Vagina (tissue), 2 donors: ENCODE measurements at regions not wholly inside any gene's neighbourhood (a gene's known extent, or its start where the extent isn't known, plus 50 kb on each side); places are given as distances from the start of the nearest gene placed in this dataset.

Experiments
- POLR2A ChIP-seq, 2 donors: fragments of 450-650 bp; IDR thresholded peaks; one replicate each; pipeline ENCODE4 v1.6.1; 2017; ENCODE audit warnings: antibody characterized with exemption in 2 of 2, mild to moderate bottlenecking in 2 of 2, moderate library complexity in 2 of 2
- TF ChIP-seq, protein P1 (sequence below), 3 experiments: fragments of 450-650 bp in 2 of 3; fragments of 200-600 bp in 1 of 3; sonication (generic) in 1 of 3; IDR thresholded peaks; one replicate each; pipeline ENCODE4 v1.5.1; 2017 to 2019; ENCODE audit warnings: antibody characterized with exemption in 3 of 3, mild to moderate bottlenecking in 2 of 3, moderate library complexity in 2 of 3

DNA sequence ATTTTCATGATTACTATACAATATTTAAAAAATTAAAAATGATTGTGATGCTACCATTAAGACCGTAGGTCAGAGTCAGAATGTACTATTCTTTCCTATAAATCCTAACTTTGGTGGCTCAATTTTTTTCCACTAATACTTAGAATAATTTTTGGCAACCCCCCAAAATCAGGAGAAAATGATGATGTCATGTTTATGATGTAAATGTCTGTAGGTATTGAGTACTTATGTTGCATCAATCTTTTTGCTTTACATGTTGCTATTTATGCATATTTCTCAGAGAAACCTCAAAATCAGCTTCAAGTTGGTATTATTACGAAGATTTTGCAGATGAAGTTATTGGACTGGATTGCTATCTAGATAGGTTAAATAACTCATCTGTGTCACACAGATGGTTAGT, 371.2 kb downstream of the ADGRL2 start:
- TF ChIP-seq, protein P1, sequence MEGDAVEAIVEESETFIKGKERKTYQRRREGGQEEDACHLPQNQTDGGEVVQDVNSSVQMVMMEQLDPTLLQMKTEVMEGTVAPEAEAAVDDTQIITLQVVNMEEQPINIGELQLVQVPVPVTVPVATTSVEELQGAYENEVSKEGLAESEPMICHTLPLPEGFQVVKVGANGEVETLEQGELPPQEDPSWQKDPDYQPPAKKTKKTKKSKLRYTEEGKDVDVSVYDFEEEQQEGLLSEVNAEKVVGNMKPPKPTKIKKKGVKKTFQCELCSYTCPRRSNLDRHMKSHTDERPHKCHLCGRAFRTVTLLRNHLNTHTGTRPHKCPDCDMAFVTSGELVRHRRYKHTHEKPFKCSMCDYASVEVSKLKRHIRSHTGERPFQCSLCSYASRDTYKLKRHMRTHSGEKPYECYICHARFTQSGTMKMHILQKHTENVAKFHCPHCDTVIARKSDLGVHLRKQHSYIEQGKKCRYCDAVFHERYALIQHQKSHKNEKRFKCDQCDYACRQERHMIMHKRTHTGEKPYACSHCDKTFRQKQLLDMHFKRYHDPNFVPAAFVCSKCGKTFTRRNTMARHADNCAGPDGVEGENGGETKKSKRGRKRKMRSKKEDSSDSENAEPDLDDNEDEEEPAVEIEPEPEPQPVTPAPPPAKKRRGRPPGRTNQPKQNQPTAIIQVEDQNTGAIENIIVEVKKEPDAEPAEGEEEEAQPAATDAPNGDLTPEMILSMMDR (IDR thresholded peaks at IDR 0.05), result no peak
- TF ChIP-seq POLR2A (IDR thresholded peaks at IDR 0.05), result no peak
